Spinal cord (tissue), 9 donors: ENCODE measurements at regions not wholly inside any gene's neighbourhood (a gene's known extent, or its start where the extent isn't known, plus 50 kb on each side); places are given as distances from the start of the nearest gene placed in this dataset.

Experiments used
- DNase-seq, 6 donors: peaks; one replicate each; pipeline versions ENCODE4 v3.0.0 to v3.0.0-alpha.2; 2013 to 2015; ENCODE audit warnings: low spot score in 6 of 6, low read depth in 4 of 6
- H3K27ac ChIP-seq: one replicate; pipeline ENCODE4 v1.5.1; 2013; ENCODE audit warnings: low read depth, low read length, control low read depth
- H3K27me3 ChIP-seq: one replicate; pipeline ENCODE4 v1.6.1; 2013; ENCODE audit warnings: low read length; ENCODE audit not compliant: control insufficient read depth, insufficient read depth
- H3K36me3 ChIP-seq: one replicate; pipeline ENCODE4 v1.6.1; 2013; ENCODE audit warnings: low read length; ENCODE audit not compliant: control insufficient read depth, insufficient read depth
- H3K4me1 ChIP-seq: one replicate; pipeline ENCODE4 v1.6.1; 2013; ENCODE audit warnings: low read length; ENCODE audit not compliant: control insufficient read depth, insufficient read depth
- H3K4me3 ChIP-seq: one replicate; pipeline ENCODE4 v1.5.1; 2013; ENCODE audit warnings: low read depth, low read length, control low read depth
- H3K9me3 ChIP-seq: one replicate; pipeline ENCODE4 v1.6.1; 2013; ENCODE audit warnings: low read length; ENCODE audit not compliant: control insufficient read depth, insufficient read depth
- WGBS: methylation state at CpG from one replicate; pipeline ENCODE4 v1.1.5; 2013; ENCODE audit warnings: missing lambda C conversion rate; ENCODE audit not compliant: insufficient coverage; 5-methylcytosine and 5-hydroxymethylcytosine counted together
- donor health status: healthy.

DNA sequence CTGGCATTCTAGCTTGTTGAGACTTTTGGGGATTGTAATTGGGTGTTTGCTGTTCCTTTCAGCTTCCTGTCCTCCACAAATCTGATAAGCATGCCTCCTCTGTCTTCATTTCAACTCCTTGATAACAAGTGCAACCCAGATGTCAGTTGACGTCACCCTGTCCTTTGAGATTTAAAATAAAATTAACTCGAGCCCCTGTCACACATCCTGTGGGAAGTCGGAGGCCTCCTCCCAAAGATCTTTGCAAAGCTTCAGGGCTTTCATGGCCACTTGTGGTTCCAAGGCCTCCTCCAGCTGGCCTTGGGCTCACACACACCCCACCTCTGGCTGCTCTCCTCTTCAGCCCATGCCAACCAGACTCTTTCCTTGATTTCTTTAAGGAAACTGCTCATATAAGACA lies 69.9 kb upstream of the ITGA6 start:
- Histone ChIP-seq H3K9me3 (no peaks in the 10 kb centered on the region), H3K4me1 (no peaks in the 10 kb centered on the region), H3K36me3 (no peaks in the 10 kb centered on the region), H3K27me3 (peaks cover 2% of the 10 kb centered on the region), H3K27ac (no peak overlapping the region), H3K4me3 (no peak overlapping the region)
- WGBS, result 100% methylated on average over 3 of the region's 3 CpGs
- no peak for DNase-seq

GRCh38 chr2:172358691-172359556 lies 68.5 kb upstream of the ITGA6 start:
- WGBS, result 85% methylated on average over 5 of the region's 12 CpGs
- Histone ChIP-seq H3K4me1 (no peaks in the 10 kb centered on the region), H3K36me3 (no peaks in the 10 kb centered on the region), H3K4me3 (no peak overlapping the region), H3K27ac (peak overlapping the region; percentile 7), H3K9me3 (no peaks in the 10 kb centered on the region), H3K27me3 (peaks cover 2% of the 10 kb centered on the region)
- peak in 1 of 6 donors; percentile 73 for DNase-seq

- no CpG with 5 or more reads among the region's 3 CpGs for WGBS
Measured at GRCh38 chr2:172361360-172361759, 66.0 kb upstream of the ITGA6 start.

GRCh38 chr2:172361840-172362239 lies 65.5 kb upstream of the ITGA6 start:
- no peaks in the 10 kb centered on the region for H3K4me1 ChIP-seq
- WGBS, result no CpG with 5 or more reads among the region's 6 CpGs
- H3K36me3 ChIP-seq, result no peaks in the 10 kb centered on the region
- no peak overlapping the region for H3K4me3 ChIP-seq
- H3K27ac ChIP-seq, result no peak overlapping the region
- DNase-seq, result peak in 1 of 6 donors; percentile 20
- no peaks in the 10 kb centered on the region for H3K27me3 ChIP-seq
- H3K9me3 ChIP-seq, result no peaks in the 10 kb centered on the region

More at GRCh38 chr2:172361360-172361759, 66.0 kb upstream of the ITGA6 start:
- Histone ChIP-seq H3K4me3 (no peak overlapping the region), H3K27ac (no peak overlapping the region), H3K27me3 (no peaks in the 10 kb centered on the region), H3K36me3 (no peaks in the 10 kb centered on the region), H3K4me1 (no peaks in the 10 kb centered on the region), H3K9me3 (no peaks in the 10 kb centered on the region)
- DNase-seq, result peak in 1 of 6 donors; percentile 19

DNA sequence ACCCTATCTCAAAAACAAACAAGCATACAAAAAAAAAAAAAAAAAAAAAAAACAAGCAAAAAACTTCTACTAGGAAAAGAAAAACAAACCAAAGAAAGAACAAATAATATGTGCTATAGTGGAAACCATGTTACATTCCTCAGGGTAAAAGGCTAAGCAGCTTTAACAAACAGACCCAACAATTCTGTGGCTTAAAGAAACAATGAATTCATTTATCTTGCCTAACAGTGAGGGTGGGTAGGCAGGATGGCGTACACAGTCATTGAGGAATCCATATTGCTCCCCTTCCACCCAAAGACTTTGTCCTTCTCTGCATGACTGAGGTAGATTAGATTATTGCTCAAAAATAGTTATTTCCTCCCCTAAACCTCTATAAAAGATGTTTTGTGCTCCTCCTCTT lies 63.1 kb upstream of the ITGA6 start:
- Histone ChIP-seq H3K27ac (no peak overlapping the region), H3K36me3 (no peaks in the 10 kb centered on the region), H3K9me3 (peaks cover 6% of the 10 kb centered on the region), H3K4me3 (no peak overlapping the region), H3K4me1 (no peaks in the 10 kb centered on the region), H3K27me3 (no peaks in the 10 kb centered on the region)
- DNase-seq, result no peak
- WGBS, result no CpG with 5 or more reads among the region's 1 CpG

DNA sequence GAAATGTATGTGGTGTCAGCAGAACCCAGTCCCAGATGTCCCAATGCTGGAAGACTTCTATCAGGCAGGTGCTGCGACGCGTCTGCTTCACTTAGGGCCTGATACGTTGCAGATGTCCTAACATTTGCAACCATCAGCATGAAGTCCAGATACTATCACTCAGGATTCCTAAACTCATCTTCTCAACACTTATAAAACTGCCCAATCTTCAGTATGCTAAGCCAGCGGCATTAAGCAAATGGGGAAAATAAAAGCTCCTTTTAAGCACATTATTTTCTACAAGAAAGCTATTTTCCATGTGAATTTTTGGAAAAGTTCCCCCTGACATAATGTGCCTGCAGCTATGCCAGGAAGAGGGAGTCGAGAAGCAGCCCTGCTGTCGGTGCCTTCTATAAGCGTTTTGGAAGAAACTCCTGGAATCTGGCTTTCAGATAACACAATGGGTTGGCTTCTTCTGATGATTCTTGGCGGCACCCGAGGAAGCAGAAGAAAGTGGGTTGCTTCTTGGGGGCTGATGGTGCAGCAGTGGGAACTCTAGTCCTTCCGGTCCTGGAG lies 60.7 kb upstream of the ITGA6 start:
- no peaks in the 10 kb centered on the region for H3K36me3 ChIP-seq
- H3K4me3 ChIP-seq, result no peak overlapping the region
- H3K4me1 ChIP-seq, result no peaks in the 10 kb centered on the region
- DNase-seq, result peak in 1 of 6 donors; percentile 70
- H3K9me3 ChIP-seq, result peaks cover 6% of the 10 kb centered on the region
- 76% methylated on average over 9 of the region's 11 CpGs for WGBS
- H3K27ac ChIP-seq, result no peak overlapping the region
- H3K27me3 ChIP-seq, result no peaks in the 10 kb centered on the region

DNA sequence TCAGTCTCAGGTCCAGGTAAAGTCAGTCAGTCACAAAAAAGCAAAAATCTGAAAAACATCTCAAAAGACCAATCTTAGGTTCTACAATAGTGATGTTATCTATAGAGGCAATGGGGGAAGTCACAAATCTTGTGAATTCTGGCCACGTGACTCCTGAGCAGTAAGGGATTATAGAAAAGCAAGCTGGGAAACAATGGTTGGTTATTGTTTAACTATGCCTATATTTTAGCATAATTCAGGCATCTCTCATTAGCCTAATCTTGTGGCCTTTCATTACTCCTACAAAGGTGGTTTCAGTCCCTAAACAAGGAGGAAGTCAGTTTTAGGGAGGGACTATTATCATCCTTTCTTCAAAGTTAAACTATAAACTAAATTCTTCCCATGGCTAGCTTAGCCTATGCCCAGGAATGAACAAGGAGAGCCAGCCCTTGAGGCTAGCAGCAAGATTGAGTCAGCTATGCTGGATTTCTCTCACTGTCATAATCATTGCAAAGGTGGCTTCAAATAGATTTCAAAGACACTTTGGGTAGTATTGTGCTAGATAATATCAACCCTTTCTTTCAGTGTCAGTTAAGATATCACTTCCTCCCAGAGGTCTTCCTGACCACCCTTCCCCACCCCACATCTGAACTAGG lies 56.4 kb upstream of the ITGA6 start:
- Histone ChIP-seq H3K27ac (no peak overlapping the region), H3K4me3 (no peak overlapping the region), H3K4me1 (no peaks in the 10 kb centered on the region), H3K9me3 (peaks cover 6% of the 10 kb centered on the region), H3K27me3 (no peaks in the 10 kb centered on the region), H3K36me3 (no peaks in the 10 kb centered on the region)
- WGBS, result no CpG with 5 or more reads among the region's 1 CpG
- DNase-seq, result no peak

GRCh38 chr2:172372436-172372835 lies 55.0 kb upstream of the ITGA6 start:
- Histone ChIP-seq H3K9me3 (peaks cover 6% of the 10 kb centered on the region), H3K27ac (no peak overlapping the region), H3K36me3 (no peaks in the 10 kb centered on the region), H3K27me3 (no peaks in the 10 kb centered on the region), H3K4me1 (no peaks in the 10 kb centered on the region), H3K4me3 (no peak overlapping the region)
- DNase-seq, result no peak

- Histone ChIP-seq H3K27me3 (no peaks in the 10 kb centered on the region), H3K4me3 (no peak overlapping the region), H3K27ac (no peak overlapping the region), H3K36me3 (no peaks in the 10 kb centered on the region), H3K9me3 (peaks cover 6% of the 10 kb centered on the region), H3K4me1 (no peaks in the 10 kb centered on the region)
- no peak for DNase-seq
- 60% methylated on average over 1 of the region's 5 CpGs for WGBS
Measured at GRCh38 chr2:172373076-172373475, 54.3 kb upstream of the ITGA6 start.
